HG02870 (cell line): ENCODE measurements at regions not wholly inside any gene's neighbourhood (a gene's known extent, or its start where the extent isn't known, plus 50 kb on each side); places are given as distances from the start of the nearest gene placed in this dataset.

Source experiments
- ATAC-seq: cut with Tn5 transposase; IDR thresholded peaks from one replicate; pipeline ENCODE4 v1.9.1; 2021; ENCODE audit warnings: mild to moderate bottlenecking, moderate library complexity; ENCODE audit not compliant: unreplicated experiment

GRCh38 chr16:55212791-55213190 lies 111.2 kb upstream of the IRX6 start:
- no peak for ATAC-seq

DNA sequence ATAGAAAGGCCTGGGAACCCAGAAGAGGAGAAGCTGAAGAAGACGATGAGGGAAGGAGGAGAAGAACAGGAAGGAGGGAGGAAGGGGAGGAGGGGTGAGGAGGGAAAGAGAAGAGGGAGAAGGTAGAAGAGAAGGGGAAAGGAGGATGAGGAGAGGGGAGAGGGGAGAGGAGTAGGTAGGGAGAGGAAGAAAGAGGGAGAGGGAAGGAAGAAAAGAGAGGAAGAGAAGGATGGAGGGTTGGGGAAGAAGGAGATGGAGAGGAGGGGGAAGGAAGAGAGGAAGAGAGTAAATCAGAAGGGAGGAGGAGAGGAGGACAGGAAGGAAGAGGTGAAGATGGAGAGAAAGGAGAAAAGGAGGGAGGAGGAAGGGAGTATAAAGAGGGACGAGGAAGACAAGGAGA lies 109.6 kb upstream of the IRX6 start:
- ATAC-seq = no peak

GRCh38 chr16:55214974-55215494 lies 109.0 kb upstream of the IRX6 start:
- no peak for ATAC-seq

GRCh38 chr16:55217392-55217791 lies 106.6 kb upstream of the IRX6 start:
- ATAC-seq = no peak

GRCh38 chr16:55221836-55222235 lies 102.2 kb upstream of the IRX6 start:
- no peak for ATAC-seq

DNA sequence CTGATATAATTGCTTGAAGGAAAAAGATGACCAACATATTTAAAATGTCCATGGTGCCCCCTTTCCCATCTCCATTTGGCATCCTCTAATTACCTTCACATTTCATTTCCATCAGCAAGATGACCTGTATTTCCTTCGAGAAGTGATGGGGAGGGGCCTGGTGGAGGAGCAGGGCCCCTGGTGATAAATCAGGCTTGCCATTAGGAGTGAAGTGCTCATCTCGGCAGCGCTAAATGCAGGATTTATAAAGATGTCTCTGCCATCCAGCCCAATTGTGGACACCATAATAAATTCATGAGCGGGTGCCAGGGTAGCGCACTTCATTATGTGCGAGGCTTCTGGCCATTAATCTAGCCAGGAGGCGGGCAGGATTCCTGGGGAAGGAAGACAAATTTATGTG lies 101.5 kb upstream of the IRX6 start:
- ATAC-seq = no peak

- ATAC-seq = no peak
Observed at GRCh38 chr16:55225972-55226542, 97.9 kb upstream of the IRX6 start.

GRCh38 chr16:55232822-55233221 lies 91.2 kb upstream of the IRX6 start:
- no peak for ATAC-seq

- ATAC-seq = no peak
Observed at GRCh38 chr16:55233464-55233863, 90.5 kb upstream of the IRX6 start.

DNA sequence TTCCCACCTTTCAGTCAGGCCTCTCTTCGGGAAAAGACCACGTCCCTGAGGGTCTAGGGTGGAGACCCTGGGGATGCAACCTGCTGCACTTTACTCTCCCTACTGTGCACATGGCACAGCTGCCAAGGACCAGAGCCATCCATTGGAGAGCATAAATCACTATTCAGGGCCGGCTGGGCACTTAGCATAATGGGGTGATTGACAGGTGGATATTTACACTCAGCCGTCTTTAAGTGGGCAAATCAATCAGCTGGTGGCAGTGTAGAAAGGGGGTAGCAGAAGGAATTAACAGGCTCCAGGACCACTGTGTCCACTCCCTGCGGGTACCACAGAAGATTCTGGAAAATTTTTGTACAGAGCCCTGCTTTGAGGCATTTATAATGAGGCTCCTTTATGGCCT lies 87.3 kb upstream of the IRX6 start:
- ATAC-seq = no peak

- ATAC-seq = no peak
Observed at GRCh38 chr16:55239723-55240122, 84.3 kb upstream of the IRX6 start.

DNA sequence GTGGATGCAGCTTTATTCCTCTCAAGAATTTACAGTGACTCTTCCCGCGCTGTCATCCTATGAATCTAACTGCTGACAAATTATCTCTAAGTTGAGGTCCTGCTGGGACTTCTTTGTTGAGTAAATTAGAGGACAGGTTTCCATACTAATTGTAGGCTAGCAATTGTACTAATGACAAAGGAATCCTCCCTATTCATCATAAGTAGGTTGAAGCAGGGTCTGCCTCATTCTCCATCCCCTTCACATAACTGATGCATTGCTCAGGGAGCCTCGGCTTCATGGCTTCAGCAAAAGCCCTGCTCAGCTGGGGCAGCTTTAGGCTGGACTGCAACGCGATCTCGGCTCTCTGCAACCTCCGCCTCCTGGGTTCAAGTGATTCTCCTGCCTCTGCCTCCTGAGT lies 83.1 kb upstream of the IRX6 start:
- no peak for ATAC-seq

DNA sequence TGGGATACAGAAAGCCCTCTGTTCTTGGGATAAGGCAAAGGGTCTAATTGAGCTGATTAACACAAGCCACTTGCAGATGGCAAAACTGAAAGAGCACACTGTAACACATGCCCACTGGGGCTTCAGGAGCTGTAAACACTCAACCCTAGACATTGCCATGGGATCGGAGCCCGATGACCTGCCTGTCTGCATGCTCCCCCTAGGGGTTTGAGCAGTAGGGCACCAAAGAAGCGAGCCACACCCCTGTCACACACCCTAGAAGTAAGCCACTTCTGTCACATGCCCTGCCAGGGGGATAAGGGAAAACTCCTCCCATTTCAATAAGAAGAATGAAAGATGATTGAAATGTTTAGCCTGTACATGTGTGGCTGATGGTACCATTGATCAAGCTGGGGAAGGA lies 81.3 kb upstream of the IRX6 start:
- no peak for ATAC-seq

DNA sequence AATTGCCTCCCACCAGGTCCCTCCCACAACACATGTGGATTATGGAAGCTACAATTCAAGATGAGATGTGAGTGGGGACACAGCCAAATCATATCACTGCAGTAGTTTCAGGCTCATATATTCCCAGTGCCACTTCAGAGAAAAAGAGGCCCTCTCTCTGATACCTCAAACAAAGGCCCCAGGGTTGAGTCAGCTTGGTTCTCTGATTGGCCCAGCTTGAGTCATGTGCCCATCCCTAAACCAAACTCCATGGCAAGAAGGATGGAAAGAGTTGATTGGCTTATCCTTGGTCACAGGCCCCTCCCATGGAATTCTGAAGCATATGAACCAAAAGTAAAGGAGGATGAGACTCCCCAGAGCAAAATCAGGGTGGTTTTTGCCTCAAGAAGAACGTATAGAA lies 75.9 kb upstream of the IRX6 start:
- ATAC-seq = no peak

GRCh38 chr16:55248494-55248893 lies 75.5 kb upstream of the IRX6 start:
- no peak for ATAC-seq

DNA sequence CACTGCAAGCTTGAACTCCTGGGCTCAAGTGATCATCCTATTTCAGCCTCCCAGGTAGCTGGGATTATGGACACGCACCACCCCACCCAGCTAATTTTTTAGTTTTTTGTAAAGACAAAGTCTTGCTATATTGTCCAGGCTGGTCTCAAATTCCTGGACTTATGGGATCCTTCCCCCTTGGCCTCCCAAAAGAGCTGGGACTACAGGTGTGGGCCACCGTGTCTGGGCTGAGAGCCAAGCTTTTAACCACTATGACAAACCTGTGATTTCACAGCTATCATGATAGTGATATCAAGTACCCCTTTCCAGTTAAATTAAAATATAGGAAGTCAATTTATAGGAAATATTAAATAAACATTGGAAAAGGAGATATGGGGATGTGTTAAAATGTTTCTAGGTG lies 74.6 kb upstream of the IRX6 start:
- ATAC-seq = no peak

DNA sequence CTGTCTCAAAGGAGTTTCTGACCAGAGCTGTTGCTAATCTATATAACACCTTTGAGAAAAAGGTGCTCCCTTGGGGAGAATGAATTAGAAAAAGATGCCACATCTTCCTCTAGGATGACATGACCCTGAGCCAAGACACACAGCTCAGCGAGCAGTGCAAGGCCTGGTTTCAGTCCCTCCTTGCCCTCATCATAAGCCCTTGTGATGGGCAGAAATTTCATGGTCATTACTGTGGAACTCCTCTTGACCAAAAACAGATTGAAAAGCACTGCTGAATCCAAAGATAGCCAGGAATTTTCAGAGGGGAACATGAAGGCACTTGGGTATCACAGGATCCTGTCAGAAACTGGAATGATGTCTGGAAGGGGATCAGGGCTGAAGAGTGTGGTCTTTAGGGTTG lies 74.1 kb upstream of the IRX6 start:
- ATAC-seq = no peak

DNA sequence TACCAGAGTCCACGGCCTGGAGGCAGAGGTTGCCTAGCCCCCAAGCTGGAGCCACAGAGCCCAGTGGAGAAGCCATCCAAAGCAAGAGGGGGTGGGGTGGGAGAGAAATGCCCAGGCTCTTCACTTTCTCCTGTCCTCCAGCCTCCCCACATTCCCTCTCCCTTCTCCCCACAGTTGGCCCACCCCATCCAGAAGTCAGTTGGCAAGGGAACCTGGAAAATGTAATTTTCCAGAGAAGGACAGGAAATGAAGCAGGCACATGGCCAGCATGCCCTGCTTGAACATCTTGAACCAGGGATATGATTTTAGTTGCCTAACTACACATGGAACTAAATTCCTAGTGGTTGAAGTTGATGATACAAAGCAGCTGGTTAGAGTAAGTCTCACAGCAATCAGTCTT lies 73.3 kb upstream of the IRX6 start:
- ATAC-seq = no peak

DNA sequence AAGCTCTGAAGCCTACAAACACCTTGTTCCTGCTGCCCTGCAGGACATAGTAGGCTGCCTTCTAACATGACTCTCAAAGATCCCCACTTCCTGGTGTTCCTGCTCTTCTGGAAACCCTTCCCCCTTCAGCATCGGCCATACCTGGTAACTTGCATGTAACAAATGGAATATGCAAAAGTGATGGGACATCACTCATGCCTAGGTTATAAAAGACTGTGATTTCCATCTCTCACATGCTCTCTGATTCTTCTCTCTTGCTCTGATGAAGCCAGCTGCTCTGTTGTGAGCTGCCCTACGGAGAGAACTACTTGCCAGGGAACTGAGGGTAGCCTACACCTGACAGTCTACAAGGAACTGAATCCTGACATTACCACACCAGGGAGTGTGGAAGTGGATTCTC lies 72.9 kb upstream of the IRX6 start:
- ATAC-seq = no peak

DNA sequence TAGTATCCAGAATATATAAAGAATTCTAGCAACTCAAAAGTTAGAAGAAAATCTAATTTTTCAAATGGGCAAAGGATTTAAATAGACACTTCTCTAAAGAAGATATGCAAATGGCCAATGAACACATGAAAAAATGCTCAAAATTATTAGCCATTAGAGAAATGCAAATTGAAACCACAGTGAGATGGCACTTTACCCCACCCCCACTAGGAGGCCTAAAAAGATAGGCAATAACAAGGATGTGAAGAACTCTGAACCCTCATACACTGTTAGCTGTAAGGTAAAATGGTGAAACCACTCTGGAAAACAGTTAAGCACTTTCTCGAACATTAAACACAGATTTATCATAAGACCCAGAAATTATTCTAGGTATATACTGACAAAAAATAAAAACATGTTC lies 71.4 kb upstream of the IRX6 start:
- ATAC-seq = no peak

- no peak for ATAC-seq
Observed at GRCh38 chr16:55253987-55254386, 70.0 kb upstream of the IRX6 start.

- ATAC-seq = no peak
Observed at GRCh38 chr16:55255733-55256282, 68.2 kb upstream of the IRX6 start.

DNA sequence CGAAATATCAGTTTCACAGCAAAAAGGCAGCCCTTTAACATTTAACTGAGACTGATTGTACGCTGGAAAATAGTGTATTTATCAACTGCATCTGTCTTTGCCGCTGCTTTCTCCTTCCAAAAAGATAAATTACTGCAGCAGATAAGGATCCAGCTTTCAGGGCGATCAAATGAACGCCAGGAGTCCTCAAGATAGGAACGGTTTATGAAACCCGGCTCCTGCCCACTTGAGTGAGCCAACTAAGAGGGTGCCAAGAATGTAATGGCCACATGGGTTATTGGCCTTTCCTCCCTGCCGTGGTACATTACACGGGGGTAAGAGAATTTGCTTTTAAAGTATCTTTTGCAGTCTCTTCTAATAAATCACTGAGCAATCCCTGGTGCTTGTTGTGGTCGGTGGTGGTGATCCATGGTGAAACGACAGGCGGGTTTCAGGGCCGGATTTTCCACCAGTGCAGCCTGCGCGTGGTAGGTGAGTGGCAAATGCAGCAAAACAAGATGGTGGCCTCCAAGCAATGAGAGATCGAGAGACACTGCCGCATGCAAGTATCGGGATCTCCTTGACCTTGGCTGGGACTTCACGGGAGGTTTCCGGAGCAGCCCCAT lies 67.5 kb upstream of the IRX6 start:
- no peak for ATAC-seq
